B cell (primary cell): ENCODE measurements at regions not wholly inside any gene's neighbourhood (a gene's known extent, or its start where the extent isn't known, plus 50 kb on each side); places are given as distances from the start of the nearest gene placed in this dataset.

ENCODE experiments used
- EZH2 ChIP-seq: IDR thresholded peaks from 2 replicates; pipeline ENCODE4 v1.6.1; 2012; ENCODE audit warnings: borderline replicate concordance, low read depth, mild to moderate bottlenecking, moderate library complexity, low read length; ENCODE audit not compliant: insufficient read depth, poor library complexity, severe bottlenecking
- TF ChIP-seq, protein P1 (sequence below): fragments of 200-600 bp; IDR thresholded peaks from one replicate; pipeline ENCODE4 v1.8.0; 2022; ENCODE audit warnings: antibody characterized with exemption, mild to moderate bottlenecking

- TF ChIP-seq, protein P1, sequence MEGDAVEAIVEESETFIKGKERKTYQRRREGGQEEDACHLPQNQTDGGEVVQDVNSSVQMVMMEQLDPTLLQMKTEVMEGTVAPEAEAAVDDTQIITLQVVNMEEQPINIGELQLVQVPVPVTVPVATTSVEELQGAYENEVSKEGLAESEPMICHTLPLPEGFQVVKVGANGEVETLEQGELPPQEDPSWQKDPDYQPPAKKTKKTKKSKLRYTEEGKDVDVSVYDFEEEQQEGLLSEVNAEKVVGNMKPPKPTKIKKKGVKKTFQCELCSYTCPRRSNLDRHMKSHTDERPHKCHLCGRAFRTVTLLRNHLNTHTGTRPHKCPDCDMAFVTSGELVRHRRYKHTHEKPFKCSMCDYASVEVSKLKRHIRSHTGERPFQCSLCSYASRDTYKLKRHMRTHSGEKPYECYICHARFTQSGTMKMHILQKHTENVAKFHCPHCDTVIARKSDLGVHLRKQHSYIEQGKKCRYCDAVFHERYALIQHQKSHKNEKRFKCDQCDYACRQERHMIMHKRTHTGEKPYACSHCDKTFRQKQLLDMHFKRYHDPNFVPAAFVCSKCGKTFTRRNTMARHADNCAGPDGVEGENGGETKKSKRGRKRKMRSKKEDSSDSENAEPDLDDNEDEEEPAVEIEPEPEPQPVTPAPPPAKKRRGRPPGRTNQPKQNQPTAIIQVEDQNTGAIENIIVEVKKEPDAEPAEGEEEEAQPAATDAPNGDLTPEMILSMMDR: no peak
- TF ChIP-seq EZH2: no peak
Measured at GRCh38 chr2:176753752-176754474, 458.7 kb upstream of the HNRNPA3 start.
